ENCODE measurements at regions not wholly inside any gene's neighbourhood (a gene's known extent, or its start where the extent isn't known, plus 50 kb on each side); places are given as distances from the start of the nearest gene placed in this dataset.
"Not testable (repeated sequence)": the region's sequence is repeated elsewhere in the genome, so short reads cannot be mapped to it uniquely, and the experiment has no call there.

- no peak overlapping the region for H3K4me3 Mint-ChIP-seq
- H3K9me3 Mint-ChIP-seq = no peaks in the 10 kb centered on the region
- H3K36me3 Mint-ChIP-seq (ENCODE audit: low read depth) = no peaks in the 10 kb centered on the region
- H3K27me3 Mint-ChIP-seq = peaks cover 4% of the 10 kb centered on the region
- H3K27ac Mint-ChIP-seq = no peak overlapping the region
- H3K4me1 Mint-ChIP-seq (ENCODE audit: low read depth) = no peaks in the 10 kb centered on the region
Observed at GRCh38 chr19:30105316-30105715, 163.3 kb downstream of the URI1 start.

- Mint-ChIP-seq H3K9me3 (no peaks in the 10 kb centered on the region), H3K27ac (no peak overlapping the region), H3K27me3 (peaks cover 4% of the 10 kb centered on the region), H3K36me3 (ENCODE audit: low read depth) (no peaks in the 10 kb centered on the region), H3K4me3 (no peak overlapping the region), H3K4me1 (ENCODE audit: low read depth) (no peaks in the 10 kb centered on the region)
Observed at GRCh38 chr19:30105727-30106126, 163.7 kb downstream of the URI1 start.

- Mint-ChIP-seq H3K27ac (no peak overlapping the region), H3K4me3 (no peak overlapping the region), H3K4me1 (ENCODE audit: low read depth) (no peaks in the 10 kb centered on the region), H3K9me3 (no peaks in the 10 kb centered on the region), H3K36me3 (ENCODE audit: low read depth) (no peaks in the 10 kb centered on the region), H3K27me3 (peaks cover 4% of the 10 kb centered on the region)
Observed at GRCh38 chr19:30106417-30107095, 164.5 kb downstream of the URI1 start.

GRCh38 chr19:30107251-30107650 lies 165.2 kb downstream of the URI1 start:
- H3K4me1 Mint-ChIP-seq (ENCODE audit: low read depth) = no peaks in the 10 kb centered on the region

GRCh38 chr19:30109565-30109964 lies 167.5 kb downstream of the URI1 start:
- peaks cover 4% of the 10 kb centered on the region for H3K27me3 Mint-ChIP-seq
- H3K4me1 Mint-ChIP-seq (ENCODE audit: low read depth) = no peaks in the 10 kb centered on the region
- no peaks in the 10 kb centered on the region for H3K36me3 Mint-ChIP-seq (ENCODE audit: low read depth)
- no peak overlapping the region for H3K4me3 Mint-ChIP-seq
- no peaks in the 10 kb centered on the region for H3K9me3 Mint-ChIP-seq
- no peak overlapping the region for H3K27ac Mint-ChIP-seq

More at GRCh38 chr19:30107251-30107650, 165.2 kb downstream of the URI1 start:
- H3K4me3 Mint-ChIP-seq = no peak overlapping the region
- no peak overlapping the region for H3K27ac Mint-ChIP-seq
- H3K36me3 Mint-ChIP-seq (ENCODE audit: low read depth) = no peaks in the 10 kb centered on the region
- H3K9me3 Mint-ChIP-seq = no peaks in the 10 kb centered on the region
- H3K27me3 Mint-ChIP-seq = peaks cover 4% of the 10 kb centered on the region

GRCh38 chr19:30111021-30111855 lies 169.2 kb downstream of the URI1 start:
- no peaks in the 10 kb centered on the region for H3K36me3 Mint-ChIP-seq (ENCODE audit: low read depth)
- no peaks in the 10 kb centered on the region for H3K4me1 Mint-ChIP-seq (ENCODE audit: low read depth)
- no peak overlapping the region for H3K4me3 Mint-ChIP-seq
- H3K27me3 Mint-ChIP-seq = peaks cover 4% of the 10 kb centered on the region
- no peaks in the 10 kb centered on the region for H3K9me3 Mint-ChIP-seq
- H3K27ac Mint-ChIP-seq = no peak overlapping the region

- Mint-ChIP-seq H3K27me3 (peaks cover 4% of the 10 kb centered on the region), H3K9me3 (no peaks in the 10 kb centered on the region), H3K36me3 (ENCODE audit: low read depth) (no peaks in the 10 kb centered on the region)
Observed at GRCh38 chr19:30112171-30112570, 170.1 kb downstream of the URI1 start.

GRCh38 chr19:30112666-30113065 lies 170.6 kb downstream of the URI1 start:
- H3K4me1 Mint-ChIP-seq (ENCODE audit: low read depth) = no peaks in the 10 kb centered on the region
- no peaks in the 10 kb centered on the region for H3K36me3 Mint-ChIP-seq (ENCODE audit: low read depth)
- H3K9me3 Mint-ChIP-seq = no peaks in the 10 kb centered on the region
- no peak overlapping the region for H3K4me3 Mint-ChIP-seq
- peaks cover 4% of the 10 kb centered on the region for H3K27me3 Mint-ChIP-seq
- H3K27ac Mint-ChIP-seq = no peak overlapping the region

More at GRCh38 chr19:30112171-30112570, 170.1 kb downstream of the URI1 start:
- Mint-ChIP-seq H3K4me3 (no peak overlapping the region), H3K4me1 (ENCODE audit: low read depth) (no peaks in the 10 kb centered on the region), H3K27ac (no peak overlapping the region)

GRCh38 chr19:30113186-30113585 lies 171.1 kb downstream of the URI1 start:
- Mint-ChIP-seq H3K9me3 (no peaks in the 10 kb centered on the region), H3K27me3 (peaks cover 4% of the 10 kb centered on the region), H3K4me1 (ENCODE audit: low read depth) (no peaks in the 10 kb centered on the region), H3K4me3 (no peak overlapping the region), H3K36me3 (ENCODE audit: low read depth) (no peaks in the 10 kb centered on the region), H3K27ac (no peak overlapping the region)

- not testable (repeated sequence) for H3K9me3 Mint-ChIP-seq; H3K4me3 Mint-ChIP-seq; H3K27me3 Mint-ChIP-seq; H3K36me3 Mint-ChIP-seq (ENCODE audit: low read depth); H3K27ac Mint-ChIP-seq; H3K4me1 Mint-ChIP-seq (ENCODE audit: low read depth)
Observed at GRCh38 chr19:30114095-30114494, 172.1 kb downstream of the URI1 start.

GRCh38 chr19:30115947-30116346 lies 173.9 kb downstream of the URI1 start:
- no peaks in the 10 kb centered on the region for H3K36me3 Mint-ChIP-seq (ENCODE audit: low read depth)
- no peaks in the 10 kb centered on the region for H3K9me3 Mint-ChIP-seq
- H3K4me3 Mint-ChIP-seq = no peak overlapping the region

GRCh38 chr19:30116530-30116929 lies 174.5 kb downstream of the URI1 start:
- H3K36me3 Mint-ChIP-seq (ENCODE audit: low read depth) = no peaks in the 10 kb centered on the region
- H3K4me1 Mint-ChIP-seq (ENCODE audit: low read depth) = no peaks in the 10 kb centered on the region
- no peak overlapping the region for H3K27ac Mint-ChIP-seq
- H3K4me3 Mint-ChIP-seq = no peak overlapping the region
- peaks cover 8% of the 10 kb centered on the region for H3K27me3 Mint-ChIP-seq
- H3K9me3 Mint-ChIP-seq = no peaks in the 10 kb centered on the region

More at GRCh38 chr19:30115947-30116346, 173.9 kb downstream of the URI1 start:
- Mint-ChIP-seq H3K27me3 (peaks cover 5% of the 10 kb centered on the region), H3K27ac (no peak overlapping the region), H3K4me1 (ENCODE audit: low read depth) (no peaks in the 10 kb centered on the region)

- no peak overlapping the region for H3K4me3 Mint-ChIP-seq
- no peaks in the 10 kb centered on the region for H3K9me3 Mint-ChIP-seq
- H3K27ac Mint-ChIP-seq = no peak overlapping the region
- H3K36me3 Mint-ChIP-seq (ENCODE audit: low read depth) = no peaks in the 10 kb centered on the region
- peaks cover 8% of the 10 kb centered on the region for H3K27me3 Mint-ChIP-seq
- no peaks in the 10 kb centered on the region for H3K4me1 Mint-ChIP-seq (ENCODE audit: low read depth)
Observed at GRCh38 chr19:30116984-30117555, 175.0 kb downstream of the URI1 start.

- peaks cover 8% of the 10 kb centered on the region for H3K27me3 Mint-ChIP-seq
- no peaks in the 10 kb centered on the region for H3K4me1 Mint-ChIP-seq (ENCODE audit: low read depth)
- H3K27ac Mint-ChIP-seq = no peak overlapping the region
- no peaks in the 10 kb centered on the region for H3K36me3 Mint-ChIP-seq (ENCODE audit: low read depth)
- no peaks in the 10 kb centered on the region for H3K9me3 Mint-ChIP-seq
- no peak overlapping the region for H3K4me3 Mint-ChIP-seq
Observed at GRCh38 chr19:30117636-30118145, 175.7 kb downstream of the URI1 start.

GRCh38 chr19:30118221-30118620 lies 176.2 kb downstream of the URI1 start:
- Mint-ChIP-seq H3K4me3 (no peak overlapping the region), H3K9me3 (no peaks in the 10 kb centered on the region), H3K36me3 (ENCODE audit: low read depth) (no peaks in the 10 kb centered on the region), H3K27ac (no peak overlapping the region), H3K27me3 (peaks cover 8% of the 10 kb centered on the region), H3K4me1 (ENCODE audit: low read depth) (no peaks in the 10 kb centered on the region)

Data from stimulated activated naive CD8-positive, alpha-beta T cell treated with anti-CD3 and anti-CD28 coated beads, Interleukin-15, Interleukin-2, amounts not matched to agents 100 ng/mL and 50 ng/mL, for 24 hours (primary cell).